Germinal center (tissue), 1 donor: ENCODE measurements at regions not wholly inside any gene's neighbourhood (a gene's known extent, or its start where the extent isn't known, plus 50 kb on each side); places are given as distances from the start of the nearest gene placed in this dataset.
"Not testable (repeated sequence)": the region's sequence is repeated elsewhere in the genome, so short reads cannot be mapped to it uniquely, and the experiment has no call there.

Experiments used
- DNase-seq: peaks from one replicate; pipeline ENCODE4 v3.0.0; 2012; ENCODE audit warnings: mixed read lengths, low spot score

DNA sequence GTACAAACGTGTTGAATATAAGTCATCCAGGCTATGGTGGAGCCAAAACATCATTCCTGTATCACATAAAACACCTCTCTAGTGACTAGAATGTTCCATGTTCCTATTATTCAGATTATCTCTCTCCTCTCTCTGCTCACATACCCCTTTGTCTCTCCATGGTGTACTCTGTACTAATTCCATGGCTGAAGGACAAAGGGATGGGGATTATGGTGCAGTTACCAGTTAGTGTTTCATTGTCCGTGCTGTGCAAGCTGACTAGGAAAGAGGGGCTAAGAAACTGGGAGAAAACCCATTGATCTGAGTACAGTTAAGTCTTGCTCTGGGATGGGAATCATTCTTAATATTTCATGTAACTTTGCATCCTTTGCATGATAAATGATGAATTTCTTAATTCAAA lies 397.4 kb upstream of the NOX3 start:
- no peak for DNase-seq

DNA sequence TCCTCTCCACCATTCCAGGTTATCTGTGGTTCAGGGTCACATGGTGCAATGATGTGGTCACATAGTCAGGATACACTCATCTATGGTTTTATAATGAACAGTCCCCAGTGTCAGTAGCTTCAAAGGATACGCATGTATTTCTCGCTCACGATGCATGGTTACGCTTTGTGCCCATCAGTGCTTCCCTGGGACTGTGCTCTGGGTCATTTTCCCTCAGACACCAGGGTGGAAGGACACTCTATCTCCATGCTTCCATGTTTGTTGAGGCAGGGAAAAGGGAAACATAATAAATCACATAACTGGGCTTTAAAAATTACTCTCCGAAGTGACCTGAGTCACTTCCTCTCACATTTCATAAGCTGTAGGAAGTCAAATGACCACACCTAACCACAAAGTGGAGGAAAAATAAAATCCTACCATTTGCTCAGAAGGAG lies 394.8 kb upstream of the NOX3 start:
- DNase-seq = no peak

DNA sequence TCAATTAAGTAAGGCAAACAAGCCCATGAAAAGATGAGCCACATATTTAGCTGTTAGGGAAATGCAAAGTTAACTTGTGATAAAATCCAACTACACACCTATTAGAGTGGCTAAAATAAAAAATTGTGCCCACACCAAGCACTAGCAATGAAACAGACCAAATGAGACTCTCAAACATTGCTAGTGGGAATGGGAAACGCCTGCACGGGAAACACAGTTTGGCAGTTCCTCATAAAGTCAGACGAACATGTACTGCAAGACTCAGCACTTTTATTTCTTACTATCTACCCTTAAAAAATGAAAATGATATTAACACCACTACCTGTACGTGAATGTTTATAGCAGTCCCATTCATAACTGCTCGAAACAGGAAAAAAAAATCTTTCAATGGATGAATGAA lies 392.1 kb upstream of the NOX3 start:
- DNase-seq = no peak

DNA sequence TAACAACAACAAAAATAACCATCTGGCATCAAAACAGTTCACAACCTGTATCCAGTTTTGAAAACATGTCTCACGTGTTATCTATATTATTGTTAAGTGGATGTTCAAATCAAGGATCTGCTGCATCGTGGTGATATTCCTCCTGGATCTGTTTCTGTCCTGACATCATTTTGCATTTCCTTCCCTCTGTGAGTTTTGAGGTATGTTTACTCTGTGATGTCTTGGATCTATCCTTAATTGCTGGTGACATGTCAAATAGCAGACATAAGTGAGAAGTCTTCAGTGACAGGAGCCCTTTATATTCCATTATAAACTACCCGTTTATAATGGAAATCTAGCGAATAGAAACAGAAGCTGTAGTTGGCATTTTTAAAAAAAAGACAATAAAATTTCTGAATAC lies 381.8 kb upstream of the NOX3 start:
- no peak for DNase-seq

DNA sequence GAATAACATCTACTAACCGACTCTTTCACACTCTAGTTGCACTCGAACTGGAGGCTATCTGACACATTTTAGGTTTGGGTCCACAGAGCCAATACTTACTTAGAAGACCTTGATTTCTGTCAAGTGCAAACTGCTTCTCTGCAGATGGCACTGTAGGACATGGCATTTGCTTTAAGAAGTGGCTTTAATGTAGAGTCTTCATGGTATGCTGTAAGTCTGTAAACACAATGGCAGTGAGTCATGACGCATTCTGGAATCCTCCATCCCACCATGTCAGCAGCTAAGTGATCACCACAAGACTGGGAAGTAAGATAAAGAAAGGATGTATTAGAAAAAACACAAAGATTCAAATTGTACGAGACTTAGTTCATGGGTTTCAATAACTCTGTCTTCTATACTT lies 377.0 kb upstream of the NOX3 start:
- no peak for DNase-seq

DNA sequence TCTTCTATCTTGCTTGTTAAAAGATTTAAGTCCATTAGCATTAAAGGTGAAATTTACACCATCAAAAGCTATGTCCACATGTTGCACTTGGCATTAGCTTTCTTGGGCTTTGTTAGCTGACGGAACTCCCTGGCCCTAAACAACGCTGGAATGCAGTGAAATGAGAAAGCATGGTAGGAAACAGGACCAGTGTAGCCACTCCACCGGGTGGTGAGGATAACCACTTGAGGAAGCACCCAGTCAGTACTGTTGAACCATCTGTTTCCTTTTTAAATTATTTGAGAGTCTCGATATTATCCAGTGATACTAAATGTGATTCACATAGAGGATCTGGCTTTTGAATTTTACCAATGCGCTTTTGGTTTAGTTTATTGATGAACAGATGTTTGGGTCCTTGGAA lies 374.9 kb upstream of the NOX3 start:
- DNase-seq = no peak

DNA sequence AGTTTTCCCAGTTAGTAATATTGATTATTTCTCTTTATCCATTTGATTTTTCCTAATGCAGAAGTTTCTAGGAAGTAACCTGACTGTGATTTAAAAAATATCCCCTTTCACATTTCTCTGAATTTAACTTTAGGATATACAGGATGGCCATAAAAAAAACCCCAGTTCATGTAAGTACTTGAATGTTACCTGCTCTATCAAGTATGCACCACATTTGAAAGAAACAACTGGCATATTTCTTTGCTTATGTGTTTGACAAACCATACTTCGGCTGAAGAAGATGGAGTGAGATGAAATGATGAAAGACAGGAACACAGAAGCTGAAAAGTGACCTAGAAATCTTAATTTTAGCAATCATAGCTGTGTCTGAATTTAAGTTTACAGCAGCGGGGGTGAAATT lies 374.0 kb upstream of the NOX3 start:
- DNase-seq = no peak

DNA sequence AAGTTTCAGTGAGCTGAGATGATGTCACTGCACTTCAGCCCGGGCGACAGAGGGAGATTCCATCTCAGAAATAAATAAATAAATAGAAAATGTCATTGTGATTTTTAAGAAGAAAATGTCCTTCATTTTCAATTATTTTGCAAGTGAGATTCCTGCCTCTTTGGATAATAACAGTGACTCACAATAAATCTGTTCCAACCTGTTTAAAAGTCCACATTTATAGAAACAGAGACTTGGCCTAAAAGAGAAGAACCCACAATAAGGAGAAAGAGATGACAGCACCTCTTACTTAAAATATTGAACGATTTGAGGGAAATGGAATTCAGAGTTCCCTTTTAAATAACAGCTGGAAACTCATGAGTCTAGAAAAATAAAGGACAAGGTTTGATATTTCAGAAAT lies 373.4 kb upstream of the NOX3 start:
- DNase-seq = no peak

DNA sequence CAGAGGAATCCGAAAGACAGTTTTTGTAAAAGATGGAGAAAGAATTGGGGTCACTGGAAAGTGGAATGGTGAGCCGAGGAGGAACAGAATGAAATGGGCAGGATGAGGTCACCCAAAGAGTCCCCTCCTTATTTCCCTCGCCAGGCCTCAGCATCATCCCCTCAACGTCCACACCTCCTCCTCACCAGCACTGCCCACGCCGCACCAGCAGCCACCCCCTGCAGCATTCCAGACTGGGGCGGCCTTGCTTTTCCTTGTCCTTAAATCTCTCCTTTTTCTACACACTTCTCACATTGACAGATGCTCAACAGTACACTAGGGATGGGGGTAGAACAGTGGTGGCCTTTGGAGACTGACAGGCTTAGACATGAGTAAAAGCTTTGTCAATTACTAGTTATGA lies 363.1 kb upstream of the NOX3 start:
- no peak for DNase-seq

DNA sequence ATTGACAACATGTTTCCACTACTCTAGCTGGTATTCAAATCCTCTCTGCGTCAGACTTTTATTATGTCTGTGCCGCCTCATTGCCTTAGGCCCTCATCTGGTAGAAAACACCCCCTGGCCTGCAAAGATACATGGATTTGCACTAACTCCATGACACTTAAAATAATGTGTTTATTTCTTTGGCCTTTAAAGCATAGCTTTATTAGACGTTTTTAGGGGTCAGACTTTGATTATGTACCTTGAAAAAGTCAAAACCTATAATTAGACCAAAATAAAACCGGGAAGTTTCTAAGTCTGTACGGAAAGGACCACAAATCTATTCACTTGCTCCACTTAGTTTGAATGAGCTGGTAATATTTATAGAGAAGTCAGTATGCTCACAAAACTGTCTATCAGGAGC lies 357.9 kb upstream of the NOX3 start:
- DNase-seq = no peak

DNA sequence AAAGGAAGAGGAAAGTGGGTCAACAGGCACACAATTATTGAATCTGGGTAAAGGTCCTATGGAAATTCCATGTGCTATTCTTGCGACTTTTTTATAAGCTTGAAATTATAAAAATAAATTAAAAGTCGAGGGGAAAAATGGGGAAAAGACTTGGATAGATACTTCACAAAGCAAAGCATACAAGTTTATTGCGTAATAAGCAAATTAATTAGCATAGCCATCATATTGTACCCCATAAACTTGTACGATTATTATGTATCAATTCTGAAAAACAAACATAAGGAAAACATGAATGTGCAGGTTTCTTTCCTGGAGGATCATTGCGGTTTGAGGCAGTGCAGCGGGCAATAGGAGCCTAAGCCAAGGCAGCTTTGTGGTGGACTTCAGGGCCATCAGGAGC lies 351.6 kb upstream of the NOX3 start:
- DNase-seq = no peak

DNA sequence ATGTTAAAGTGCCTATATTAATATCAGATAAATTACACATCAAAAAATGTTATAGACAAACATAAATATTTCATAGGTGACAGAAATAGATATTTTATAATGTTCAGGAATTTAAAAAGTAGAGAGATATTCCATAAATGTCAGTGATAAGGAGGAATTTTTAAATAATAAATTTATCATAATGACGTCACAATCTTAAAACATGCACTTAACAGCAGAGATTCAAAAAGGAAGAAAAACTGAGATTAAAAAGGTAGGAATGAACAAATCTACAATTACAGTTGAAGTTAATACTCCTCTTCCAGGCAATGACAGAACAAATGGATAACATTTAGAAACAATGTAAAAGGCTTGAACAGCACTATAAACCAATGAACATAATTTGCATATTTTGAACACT lies 345.4 kb upstream of the NOX3 start:
- no peak for DNase-seq

DNA sequence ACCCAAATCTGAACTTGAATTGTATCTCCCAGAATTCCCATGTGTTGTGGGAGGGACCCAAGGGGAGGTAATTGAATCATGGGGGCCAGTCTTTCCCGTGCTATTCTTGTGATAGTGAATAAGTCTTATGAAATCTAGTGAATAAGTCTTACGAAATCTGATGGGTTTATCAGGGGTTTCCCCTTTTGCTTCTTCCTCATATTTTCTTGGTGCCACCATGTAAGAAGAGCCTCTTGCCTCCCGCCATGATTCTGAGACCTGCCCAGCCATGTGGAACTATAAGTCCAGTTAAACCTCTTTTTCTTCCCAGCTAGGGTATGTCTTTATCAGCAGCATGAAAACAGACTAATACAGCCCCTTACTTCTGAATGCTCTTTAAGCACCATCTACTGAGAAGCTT lies 343.2 kb upstream of the NOX3 start:
- DNase-seq = not testable (repeated sequence)

DNA sequence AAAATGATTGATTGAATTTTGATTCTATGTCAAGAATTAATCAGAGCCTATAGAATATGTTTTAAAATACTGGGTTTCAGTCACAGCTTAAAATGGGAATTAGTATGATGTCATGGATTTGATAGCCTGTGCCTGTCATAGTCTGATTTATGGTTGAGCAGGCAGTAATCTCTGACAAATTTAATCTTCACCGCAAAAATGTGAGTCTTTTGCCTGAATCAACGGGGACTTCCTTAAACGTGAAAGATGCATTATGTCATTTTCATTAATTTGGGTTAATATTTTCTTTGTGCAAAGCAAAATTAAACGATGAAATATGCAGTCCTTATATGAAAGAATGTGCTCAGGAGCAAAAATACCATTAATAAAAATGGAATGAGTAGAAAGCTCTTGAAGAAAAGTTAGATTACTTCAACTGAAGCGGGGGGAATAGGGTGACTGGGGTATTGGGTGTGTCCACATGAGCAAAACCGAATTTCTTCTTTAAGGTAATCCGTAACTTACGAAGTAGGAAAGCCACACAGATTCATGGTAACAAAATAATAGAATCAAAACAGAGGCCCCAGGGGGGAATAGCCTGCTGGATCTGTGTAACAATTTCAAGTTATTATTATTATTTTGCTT lies 339.6 kb upstream of the NOX3 start:
- DNase-seq = no peak

DNA sequence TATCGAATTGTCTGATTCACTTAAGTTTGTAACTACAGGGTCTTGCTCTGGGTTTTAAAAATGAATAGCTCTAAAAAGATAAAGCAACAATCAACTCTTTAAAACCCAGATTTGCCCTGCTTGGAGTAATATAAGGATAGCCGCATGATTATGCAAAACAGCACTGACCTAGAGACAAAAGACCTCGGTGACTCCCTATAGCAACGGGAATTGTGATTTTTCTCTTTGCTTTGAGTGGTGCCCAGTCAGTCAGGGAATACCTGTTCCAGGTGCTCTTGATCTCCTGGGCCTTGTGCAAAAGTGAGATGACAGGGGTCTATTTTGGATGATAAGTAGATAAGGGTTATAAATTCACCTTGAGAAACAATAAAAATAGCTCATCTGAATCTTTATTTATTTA lies 336.3 kb upstream of the NOX3 start:
- no peak for DNase-seq

DNA sequence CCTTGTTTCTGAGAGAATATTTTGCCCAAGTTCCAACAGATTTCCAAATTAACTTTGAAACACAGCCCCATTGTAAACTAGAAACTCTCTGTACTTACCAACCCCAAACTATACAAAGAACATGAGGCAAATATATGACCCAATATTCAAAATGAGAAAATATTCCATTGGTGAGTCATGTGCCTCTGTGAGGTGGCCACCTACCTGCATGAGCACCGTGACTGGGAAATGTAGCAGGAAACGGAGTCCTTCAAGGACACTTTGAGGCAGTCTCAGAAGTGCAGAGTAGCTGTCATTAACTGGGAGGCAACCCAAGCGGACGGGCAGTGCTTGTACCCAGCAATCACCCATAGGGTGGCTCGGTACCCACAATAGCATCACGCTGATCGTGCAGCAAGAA lies 335.5 kb upstream of the NOX3 start:
- DNase-seq = no peak

DNA sequence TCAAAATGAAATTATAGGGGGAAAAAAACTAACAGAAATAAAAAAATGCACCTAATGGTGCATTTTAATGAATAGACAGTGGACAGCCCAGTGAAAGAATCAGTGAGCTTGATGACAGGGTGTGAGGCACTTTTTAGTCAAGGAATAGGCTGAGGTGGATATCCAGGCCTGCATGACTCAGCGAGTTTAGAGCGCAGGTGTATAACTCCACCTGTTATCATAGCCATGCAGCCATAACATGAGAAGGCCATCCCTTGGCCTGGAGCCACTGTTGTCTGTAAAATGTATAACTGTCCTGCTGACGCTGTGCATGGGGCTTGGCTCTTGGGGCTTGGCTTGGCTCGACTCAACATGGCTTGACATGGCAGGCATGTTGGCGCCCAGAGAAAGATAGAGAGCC lies 331.5 kb upstream of the NOX3 start:
- DNase-seq = no peak

DNA sequence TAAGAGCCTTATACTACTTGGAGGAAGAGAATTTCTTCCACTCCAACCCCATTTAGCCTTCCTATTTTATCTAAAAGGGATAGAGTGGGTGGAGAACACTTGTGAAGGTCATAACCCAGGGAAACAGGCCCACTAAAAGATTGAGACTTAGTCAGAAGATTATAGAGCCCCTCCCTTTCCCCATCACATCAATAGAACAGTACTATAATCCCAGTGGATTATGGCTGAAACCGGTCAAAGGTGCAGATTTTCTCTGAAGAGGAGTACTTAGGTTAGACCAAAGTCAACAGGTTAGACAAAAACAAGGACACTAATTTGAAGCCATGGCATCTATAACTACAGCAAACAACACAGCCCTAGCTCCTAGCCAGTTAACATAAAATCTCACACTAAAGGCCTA lies 330.9 kb upstream of the NOX3 start:
- no peak for DNase-seq

DNA sequence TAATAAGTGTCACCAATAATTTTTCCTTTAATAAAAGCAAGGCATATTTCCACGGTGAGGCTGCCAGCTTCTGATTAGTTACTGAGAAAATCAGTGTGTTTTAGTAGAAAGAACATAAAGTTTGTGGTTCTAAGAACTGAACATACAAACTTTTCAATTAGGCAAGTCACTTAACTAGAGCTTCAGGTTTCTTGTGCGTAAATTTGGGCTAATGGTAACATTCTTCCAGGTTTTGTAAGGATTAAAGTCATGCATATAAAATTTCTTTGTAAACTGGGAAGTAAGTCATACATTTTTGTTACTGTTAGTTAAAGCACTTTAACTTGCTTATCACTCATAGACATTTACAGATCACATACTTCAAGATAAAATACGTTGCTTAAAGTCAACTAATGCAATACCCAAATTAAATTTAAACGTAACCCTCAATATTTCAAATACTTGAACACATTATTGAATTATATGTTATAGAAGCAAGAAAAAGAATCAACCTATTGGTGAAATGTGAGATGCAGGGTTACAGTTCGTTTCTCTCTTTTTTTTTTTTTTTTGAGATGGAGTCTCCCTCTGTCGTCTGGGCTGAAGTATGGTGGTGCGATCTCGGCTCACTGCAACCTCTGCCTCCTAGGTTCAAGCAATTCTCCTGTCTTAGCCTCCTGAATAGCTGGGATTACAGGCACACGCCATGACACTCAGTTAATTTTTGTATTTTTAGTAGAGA lies 327.3 kb upstream of the NOX3 start:
- DNase-seq = no peak

DNA sequence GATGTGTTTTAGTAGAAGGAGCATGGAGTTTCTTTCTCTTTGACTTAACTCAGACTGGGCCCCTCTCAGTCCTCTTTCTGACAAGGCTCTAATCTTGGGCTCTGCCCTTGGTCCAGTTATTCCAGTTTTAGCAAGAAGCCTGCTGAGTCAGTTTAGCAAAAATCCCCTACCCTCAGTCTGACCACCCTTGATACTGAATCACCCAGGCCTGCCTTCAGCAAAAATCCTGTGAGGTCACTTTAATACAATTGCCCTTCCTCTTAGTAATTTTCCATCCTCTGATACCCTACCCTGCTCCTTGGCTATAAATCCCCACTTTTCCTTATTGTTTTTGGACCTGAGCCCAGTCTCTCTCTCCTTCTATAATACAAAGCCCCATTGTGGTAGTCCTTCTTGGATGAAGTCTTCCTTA lies 326.7 kb upstream of the NOX3 start:
- no peak for DNase-seq

DNA sequence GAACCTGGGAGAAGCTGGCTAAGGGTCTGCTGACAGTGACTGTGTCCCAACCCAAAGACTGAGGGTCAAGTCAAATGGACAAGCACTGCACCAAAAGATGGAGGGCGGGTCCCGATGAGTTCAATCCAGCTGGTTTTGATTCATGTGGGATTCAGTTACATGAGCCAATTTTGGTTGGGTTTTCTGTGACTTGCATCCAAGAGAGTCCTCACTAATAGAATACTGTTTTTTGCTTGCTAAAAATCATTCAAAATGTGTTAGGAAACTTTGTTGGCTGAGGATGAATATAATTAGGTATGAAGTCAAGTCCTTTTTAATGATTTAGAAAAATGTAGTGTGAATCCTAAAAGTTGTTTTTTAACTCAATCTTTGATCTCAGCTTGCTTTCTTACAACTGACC lies 323.8 kb upstream of the NOX3 start:
- no peak for DNase-seq

DNA sequence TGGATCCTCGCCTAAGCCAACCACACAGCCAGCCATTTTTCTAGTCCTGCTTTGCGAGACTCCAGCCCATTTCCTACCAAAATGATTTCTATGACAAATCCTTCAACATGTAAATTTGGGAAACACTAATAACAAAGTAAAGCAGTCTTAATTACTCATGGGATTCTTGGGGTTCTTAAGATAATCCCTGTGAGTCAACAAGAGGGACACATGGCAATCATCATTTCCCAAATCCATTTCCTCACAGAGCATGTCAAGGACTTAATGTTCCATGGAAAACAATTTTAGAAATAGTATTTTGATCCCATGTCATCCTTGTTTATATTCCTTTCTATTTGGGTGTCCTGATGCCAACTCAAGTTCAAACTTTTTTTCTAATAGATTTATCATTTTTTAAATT lies 322.7 kb upstream of the NOX3 start:
- no peak for DNase-seq

DNA sequence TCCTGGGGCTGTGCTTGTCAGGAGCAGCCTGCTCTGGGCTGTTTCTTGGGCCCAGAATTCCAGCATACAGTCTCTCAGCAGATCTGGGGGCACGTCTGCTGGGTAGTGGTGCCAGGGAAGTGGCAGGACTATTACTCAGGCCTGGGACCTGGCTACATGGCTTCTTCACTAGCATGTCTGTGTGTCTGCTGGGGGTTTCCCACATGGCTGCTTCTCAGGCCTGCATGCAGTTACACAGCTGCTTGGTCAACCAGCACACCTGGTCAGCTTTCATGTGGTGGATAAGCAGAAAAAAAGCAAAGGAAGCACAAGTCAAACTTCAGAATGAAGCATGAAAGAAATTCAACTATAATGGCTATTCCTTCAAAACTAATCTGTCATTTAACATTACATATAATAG lies 316.2 kb upstream of the NOX3 start:
- no peak for DNase-seq

DNA sequence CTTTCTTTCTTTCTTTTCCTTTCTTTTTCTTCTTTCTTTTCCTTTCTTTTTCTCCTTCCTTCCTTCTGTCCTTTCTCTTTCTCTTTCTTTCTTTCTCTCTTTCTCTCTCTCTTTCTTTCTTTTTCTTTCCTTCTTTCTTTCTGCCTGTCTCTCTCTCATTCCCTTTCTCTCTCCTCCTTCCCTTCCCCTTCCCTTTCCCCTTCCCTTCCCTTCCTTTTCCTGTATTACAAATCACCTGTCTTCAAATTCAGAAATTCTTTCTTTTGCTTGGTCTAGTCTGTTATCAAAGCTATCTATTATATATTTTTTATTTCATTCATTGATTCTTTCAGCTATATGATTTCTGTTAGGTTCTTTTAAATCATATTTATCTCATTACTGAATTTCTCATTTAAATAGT lies 315.2 kb upstream of the NOX3 start:
- DNase-seq = no peak
